PC-9 (cell line): ENCODE measurements at regions not wholly inside any gene's neighbourhood (a gene's known extent, or its start where the extent isn't known, plus 50 kb on each side); places are given as distances from the start of the nearest gene placed in this dataset.
A peak's percentile ranks its signal among the peaks of the same experiment; 100 is the strongest.
"Not testable (repeated sequence)": the region's sequence is repeated elsewhere in the genome, so short reads cannot be mapped to it uniquely, and the experiment has no call there.

Source experiments
- BruUV-seq: library from RNA; stranded (reverse); fragments of 400-500 nt; replicated peaks from 2 replicates; lab custom pipeline; 2021; lab: Mats Ljungman, UMichigan
- CTCF ChIA-PET: fragments of 300-600 bp; sonication (Branson Sonifier 250); formaldehyde crosslinking; loops from one replicate; lab custom pipeline; 2022; ENCODE audit warnings: antibody characterized with exemption; lab: Charles Lee
- POLR2A ChIA-PET: fragments of 300-600 bp; sonication (Branson Sonifier 250); formaldehyde crosslinking; loops from one replicate; lab custom pipeline; 2022; ENCODE audit warnings: antibody characterized with exemption; ENCODE audit not compliant: unreplicated experiment; lab: Charles Lee
- DNase-seq, 2 experiments: peaks; one replicate each; pipeline versions ENCODE4 v3.0.0 to v3.0.0-alpha.2; 2015 to 2022; ENCODE audit warnings: mixed read lengths in 1 of 2
- H2AFZ ChIP-seq: fragments of 200-600 bp; sonication (generic); 2 replicates; pipeline ENCODE4 v1.8.1; 2017; ENCODE audit warnings: antibody characterized with exemption
- H3F3A ChIP-seq: fragments of 200-600 bp; sonication (generic); 2 replicates; pipeline ENCODE4 v1.8.1; 2017; ENCODE audit warnings: antibody characterized with exemption, mild to moderate bottlenecking, low read depth; ENCODE audit not compliant: insufficient read depth
- H3K27ac ChIP-seq: fragments of 200-600 bp; sonication (generic); 2 replicates; pipeline ENCODE4 v1.6.1; 2016; ENCODE audit warnings: mixed run types
- H3K27me3 ChIP-seq: fragments of 200-600 bp; sonication (generic); 2 replicates; pipeline ENCODE4 v1.6.1; 2016; ENCODE audit warnings: low read depth, mixed run types; ENCODE audit not compliant: insufficient read depth
- H3K36me3 ChIP-seq: fragments of 200-600 bp; sonication (generic); 2 replicates; pipeline ENCODE4 v1.6.1; 2016; ENCODE audit warnings: low read depth, mixed run types
- H3K4me1 ChIP-seq: fragments of 200-600 bp; sonication (generic); replicated peaks from 2 replicates; pipeline ENCODE4 v1.6.1; 2016; ENCODE audit warnings: mixed run types; ENCODE audit not compliant: insufficient read depth
- H3K4me2 ChIP-seq: fragments of 200-600 bp; sonication (generic); 2 replicates; pipeline ENCODE4 v1.6.1; 2017; ENCODE audit warnings: mixed run types
- H3K4me3 ChIP-seq: fragments of 200-600 bp; sonication (generic); 2 replicates; pipeline ENCODE4 v1.6.1; 2016; ENCODE audit warnings: mixed run types
- H3K79me2 ChIP-seq: fragments of 200-600 bp; sonication (generic); 2 replicates; pipeline ENCODE4 v1.6.1; 2017; ENCODE audit warnings: low read depth, mixed run types
- H3K9me2 ChIP-seq: fragments of 200-600 bp; sonication (generic); 2 replicates; pipeline ENCODE4 v1.8.1; 2017; ENCODE audit warnings: mild to moderate bottlenecking; ENCODE audit not compliant: insufficient read depth
- H3K9me3 ChIP-seq: fragments of 200-600 bp; sonication (generic); 2 replicates; pipeline ENCODE4 v1.8.1; 2016; ENCODE audit warnings: low read depth; ENCODE audit not compliant: insufficient read depth
- H4K20me1 ChIP-seq: fragments of 200-600 bp; sonication (generic); 2 replicates; pipeline ENCODE4 v1.8.1; 2017; ENCODE audit not compliant: insufficient read depth
- EZH2 ChIP-seq: fragments of 200-600 bp; sonication (generic); IDR thresholded peaks from 2 replicates; pipeline ENCODE4 v1.8.0; 2017; ENCODE audit warnings: antibody characterized with exemption, low read depth
- intact Hi-C: fragments of 100-400 bp; cut with micrococcal nuclease; formaldehyde crosslinking; loops from one replicate; pipeline ENCODE4 v1.10.0; 2022; ENCODE audit not compliant: unreplicated experiment
- TF ChIP-seq, protein P1 (sequence below): fragments of 200-600 bp; sonication (generic); conservative IDR thresholded peaks from 2 replicates; pipeline ENCODE4 v1.6.1; 2017; ENCODE audit warnings: mixed run types, antibody characterized with exemption, mild to moderate bottlenecking, moderate library complexity

DNA sequence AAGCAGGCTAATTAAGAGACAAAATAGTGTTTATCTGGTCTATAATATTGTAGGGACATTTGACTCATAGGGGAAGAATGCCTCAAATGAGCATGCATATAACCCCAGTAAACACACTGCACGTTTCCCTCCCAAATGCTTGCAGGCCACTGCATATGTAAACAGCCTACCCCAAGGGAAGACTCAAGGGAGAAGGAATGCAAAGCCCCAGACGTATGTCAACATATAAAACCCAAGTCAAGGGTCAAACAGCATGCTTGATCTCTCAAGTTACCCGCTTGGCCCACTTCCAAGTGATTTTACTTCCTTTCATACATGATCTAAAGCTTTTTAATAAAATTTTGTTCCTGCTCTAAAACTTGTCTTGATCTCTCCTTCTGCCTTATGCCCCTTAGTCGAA is 1090.0 kb downstream of the OTOL1 start:
- intact Hi-C loops: no loop called here
- no TSS peak for BruUV-seq
- Histone ChIP-seq H3K9me3 (no peaks in the 10 kb centered on the region), H3K4me2 (no peak overlapping the region), H3K27me3 (no peaks in the 10 kb centered on the region), H2AFZ (no peak overlapping the region), H3K9me2 (no peaks in the 10 kb centered on the region), H3K27ac (no peak overlapping the region), H3K4me1 (no peaks in the 10 kb centered on the region), H3F3A (no peaks in the 10 kb centered on the region), H3K4me3 (no peak overlapping the region), H3K79me2 (no peaks in the 10 kb centered on the region), H3K36me3 (no peaks in the 10 kb centered on the region), H4K20me1 (no peaks in the 10 kb centered on the region)
- no peak for TF ChIP-seq EZH2
- TF ChIP-seq, protein P1, sequence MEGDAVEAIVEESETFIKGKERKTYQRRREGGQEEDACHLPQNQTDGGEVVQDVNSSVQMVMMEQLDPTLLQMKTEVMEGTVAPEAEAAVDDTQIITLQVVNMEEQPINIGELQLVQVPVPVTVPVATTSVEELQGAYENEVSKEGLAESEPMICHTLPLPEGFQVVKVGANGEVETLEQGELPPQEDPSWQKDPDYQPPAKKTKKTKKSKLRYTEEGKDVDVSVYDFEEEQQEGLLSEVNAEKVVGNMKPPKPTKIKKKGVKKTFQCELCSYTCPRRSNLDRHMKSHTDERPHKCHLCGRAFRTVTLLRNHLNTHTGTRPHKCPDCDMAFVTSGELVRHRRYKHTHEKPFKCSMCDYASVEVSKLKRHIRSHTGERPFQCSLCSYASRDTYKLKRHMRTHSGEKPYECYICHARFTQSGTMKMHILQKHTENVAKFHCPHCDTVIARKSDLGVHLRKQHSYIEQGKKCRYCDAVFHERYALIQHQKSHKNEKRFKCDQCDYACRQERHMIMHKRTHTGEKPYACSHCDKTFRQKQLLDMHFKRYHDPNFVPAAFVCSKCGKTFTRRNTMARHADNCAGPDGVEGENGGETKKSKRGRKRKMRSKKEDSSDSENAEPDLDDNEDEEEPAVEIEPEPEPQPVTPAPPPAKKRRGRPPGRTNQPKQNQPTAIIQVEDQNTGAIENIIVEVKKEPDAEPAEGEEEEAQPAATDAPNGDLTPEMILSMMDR: no peak
- POLR2A ChIA-PET: no interaction called here
- CTCF ChIA-PET: no interaction called here
- DNase-seq: no peak

DNA sequence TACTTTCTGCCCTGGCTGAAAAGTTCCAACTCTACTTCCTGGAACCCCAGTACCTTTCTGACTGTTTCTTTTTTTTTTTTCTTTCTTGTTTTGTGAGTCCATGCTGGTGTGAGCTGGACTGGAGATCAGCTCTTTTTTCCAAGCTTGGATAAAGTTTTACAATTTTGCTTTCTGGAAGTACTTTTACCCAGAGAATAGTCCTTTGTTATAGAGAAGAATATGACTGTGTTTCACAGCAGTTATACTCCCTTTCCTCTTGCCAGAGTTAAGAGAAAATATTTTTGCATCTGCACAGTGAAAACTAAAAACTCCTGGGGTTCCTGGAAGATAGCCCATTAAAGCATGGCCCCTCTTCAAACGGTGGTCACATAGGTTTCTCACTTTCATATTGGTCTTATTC is 1100.6 kb downstream of the OTOL1 start:
- intact Hi-C loops: no loop called here
- Histone ChIP-seq H3K79me2 (no peaks in the 10 kb centered on the region), H3K9me3 (no peaks in the 10 kb centered on the region), H3K9me2 (no peaks in the 10 kb centered on the region), H3K36me3 (no peaks in the 10 kb centered on the region), H3K27ac (no peak overlapping the region), H3K4me1 (no peaks in the 10 kb centered on the region), H3F3A (no peaks in the 10 kb centered on the region), H3K27me3 (no peaks in the 10 kb centered on the region), H3K4me2 (no peak overlapping the region), H2AFZ (no peak overlapping the region), H4K20me1 (0 out of 2 replicates have a peak, but pooled peaks cover 3% of the 10 kb centered on the region), H3K4me3 (no peak overlapping the region)
- POLR2A ChIA-PET: no interaction called here
- TF ChIP-seq EZH2: no peak
- TF ChIP-seq, protein P1: no peak
- CTCF ChIA-PET: no interaction called here
- no TSS peak for BruUV-seq
- no peak for DNase-seq

DNA sequence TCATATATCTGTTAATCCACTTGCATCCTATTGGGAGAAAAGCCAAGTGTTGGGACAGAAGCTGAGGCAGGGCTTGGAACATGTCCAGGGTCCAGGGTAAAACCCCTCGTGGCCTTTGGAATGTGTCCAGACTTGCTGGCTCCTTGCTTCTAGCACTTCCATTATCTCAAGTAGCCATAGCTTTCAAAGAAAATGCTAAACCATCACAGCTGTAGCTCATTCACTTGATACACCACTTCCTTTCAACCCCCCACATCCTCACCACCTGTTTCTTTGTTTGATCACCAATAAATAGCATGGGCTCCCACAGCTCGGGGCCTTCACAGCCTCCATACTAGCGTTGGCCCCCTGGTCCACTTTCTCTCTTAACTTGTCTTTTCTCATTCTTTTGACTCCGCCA is 1101.9 kb downstream of the OTOL1 start:
- peak in 1 of 2 experiments; percentile 9 for DNase-seq
- H3K4me1 ChIP-seq, H3F3A ChIP-seq, H3K36me3 ChIP-seq, H3K9me3 ChIP-seq, BruUV-seq, H3K4me2 ChIP-seq, H2AFZ ChIP-seq, H4K20me1 ChIP-seq, H3K27ac ChIP-seq, CTCF ChIA-PET, H3K9me2 ChIP-seq, H3K27me3 ChIP-seq, intact Hi-C loops, H3K79me2 ChIP-seq, POLR2A ChIA-PET, H3K4me3 ChIP-seq: not testable (repeated sequence)

DNA sequence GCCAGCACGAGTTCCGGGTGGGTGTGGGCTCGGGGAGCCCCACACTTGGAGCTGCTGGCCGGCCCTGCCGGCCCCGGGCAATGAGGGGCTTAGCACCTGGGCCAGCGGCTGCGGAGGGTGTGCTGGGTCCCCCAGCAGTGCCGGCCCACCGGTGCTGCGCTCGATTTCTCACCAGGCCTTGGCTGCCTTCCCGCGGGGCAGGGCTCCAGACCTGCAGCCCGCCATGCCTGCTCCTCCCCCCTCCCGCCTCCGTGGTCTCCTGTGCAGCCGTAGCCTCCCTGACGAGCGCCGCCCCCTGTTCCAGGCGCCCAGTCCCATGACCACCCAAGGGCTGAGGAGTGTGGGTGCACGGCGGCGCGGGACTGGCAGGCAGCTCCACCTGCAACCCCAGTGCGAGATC is 1103.1 kb downstream of the OTOL1 start:
- POLR2A ChIA-PET, BruUV-seq, H3F3A ChIP-seq, CTCF ChIA-PET, DNase-seq, H4K20me1 ChIP-seq, H3K27ac ChIP-seq, H2AFZ ChIP-seq, H3K36me3 ChIP-seq, H3K9me3 ChIP-seq, H3K27me3 ChIP-seq, H3K9me2 ChIP-seq, H3K4me2 ChIP-seq, intact Hi-C loops, H3K4me3 ChIP-seq, H3K4me1 ChIP-seq, H3K79me2 ChIP-seq: not testable (repeated sequence)
